Stimulated activated CD4-positive, alpha-beta T cell treated with anti-CD3 and anti-CD28 coated beads, Interleukin-4, amount 100 ng/mL, for 4 hours (primary cell): ENCODE measurements at regions not wholly inside any gene's neighbourhood (a gene's known extent, or its start where the extent isn't known, plus 50 kb on each side); places are given as distances from the start of the nearest gene placed in this dataset.
"Not testable (repeated sequence)": the region's sequence is repeated elsewhere in the genome, so short reads cannot be mapped to it uniquely, and the experiment has no call there.

Experiments used
- DNase-seq, 2 experiments: peaks; one replicate each; pipeline ENCODE4 v3.0.0-alpha.2; 2020

DNA sequence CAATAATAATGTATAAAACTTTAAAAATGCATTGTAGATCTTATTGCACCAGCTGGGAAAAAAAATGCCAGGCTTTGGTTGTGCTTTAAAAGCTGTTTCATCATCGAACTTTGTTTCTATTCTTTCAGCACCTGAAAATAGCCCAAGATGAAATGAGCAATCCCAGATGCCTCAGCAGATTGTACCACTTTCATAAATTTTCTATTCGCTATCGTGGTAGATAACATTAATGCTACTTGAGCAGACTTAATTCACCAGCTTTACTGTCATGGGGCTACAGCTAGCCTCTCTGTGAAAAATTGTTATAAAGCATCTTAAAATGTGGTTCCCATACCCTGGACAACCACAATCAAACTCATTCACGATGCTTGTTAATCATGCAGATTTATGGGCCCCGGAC, 599.6 kb upstream of the HS3ST1 start:
- no peak for DNase-seq

GRCh38 chr4:12022409-12022808, 593.7 kb upstream of the HS3ST1 start:
- DNase-seq = no peak

DNA sequence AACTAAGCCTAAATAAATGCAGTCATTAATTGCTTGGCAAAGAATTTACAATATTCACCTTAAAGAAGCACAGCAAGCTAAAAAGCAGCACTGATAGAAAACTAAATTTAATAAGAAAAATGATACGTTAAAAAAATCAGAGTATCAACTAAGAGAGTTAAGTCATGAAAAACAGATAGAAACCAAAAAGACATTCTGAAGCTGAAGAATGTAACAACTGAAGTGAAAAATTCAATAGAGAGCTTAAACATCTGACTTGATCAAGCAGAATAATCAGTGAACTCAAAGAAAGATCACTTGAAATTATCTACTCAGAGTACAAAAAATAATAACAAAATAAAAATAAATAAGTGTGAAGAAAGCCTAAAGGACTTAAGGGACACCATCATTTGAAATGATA, 588.0 kb upstream of the HS3ST1 start:
- DNase-seq = no peak

DNA sequence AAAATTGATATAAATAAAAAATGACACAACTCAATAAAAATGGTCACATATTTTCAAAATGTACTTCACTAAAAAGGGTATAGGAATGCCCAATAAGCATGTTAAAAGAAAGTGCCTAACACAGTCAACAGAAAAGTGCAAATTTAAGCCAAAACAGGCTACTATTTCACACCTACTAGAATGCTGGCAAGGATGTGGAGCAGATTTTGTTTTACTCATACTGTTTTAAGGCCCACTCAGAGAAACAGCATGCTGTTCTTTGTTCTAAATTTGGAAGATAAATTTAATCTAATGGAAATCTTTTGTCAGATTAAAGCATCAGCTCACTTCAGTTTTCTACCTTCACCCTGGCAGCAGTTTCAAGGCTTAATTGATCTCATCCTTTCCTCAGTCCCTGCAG, 576.8 kb upstream of the HS3ST1 start:
- no peak for DNase-seq

DNA sequence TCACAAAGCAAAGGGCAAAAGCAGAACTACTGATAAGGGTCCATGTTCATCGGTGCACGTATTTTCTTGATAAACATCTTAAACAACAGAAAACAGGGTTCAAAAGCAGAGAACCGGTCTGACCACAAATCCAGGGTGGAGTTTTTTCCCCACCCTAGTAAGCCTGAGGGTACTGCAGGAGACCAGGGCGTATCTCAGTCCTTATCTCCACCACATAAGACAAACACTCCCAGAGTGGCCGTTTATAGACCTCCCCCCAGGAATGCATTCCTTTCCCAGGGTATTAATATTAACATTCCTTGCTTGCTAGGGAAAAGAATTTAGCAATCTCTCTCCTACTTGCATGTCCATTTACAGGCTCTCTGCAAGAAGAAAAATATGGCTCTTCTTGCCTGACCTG, 567.9 kb upstream of the HS3ST1 start:
- DNase-seq = not testable (repeated sequence)

GRCh38 chr4:11976726-11977263, 548.1 kb upstream of the HS3ST1 start:
- DNase-seq = no peak

GRCh38 chr4:11973270-11973669, 544.6 kb upstream of the HS3ST1 start:
- no peak for DNase-seq

- DNase-seq = no peak
These were observed 542.1 kb upstream of the HS3ST1 start for GRCh38 chr4:11970754-11971153.

GRCh38 chr4:11966782-11967181, 538.1 kb upstream of the HS3ST1 start:
- DNase-seq = no peak

DNA sequence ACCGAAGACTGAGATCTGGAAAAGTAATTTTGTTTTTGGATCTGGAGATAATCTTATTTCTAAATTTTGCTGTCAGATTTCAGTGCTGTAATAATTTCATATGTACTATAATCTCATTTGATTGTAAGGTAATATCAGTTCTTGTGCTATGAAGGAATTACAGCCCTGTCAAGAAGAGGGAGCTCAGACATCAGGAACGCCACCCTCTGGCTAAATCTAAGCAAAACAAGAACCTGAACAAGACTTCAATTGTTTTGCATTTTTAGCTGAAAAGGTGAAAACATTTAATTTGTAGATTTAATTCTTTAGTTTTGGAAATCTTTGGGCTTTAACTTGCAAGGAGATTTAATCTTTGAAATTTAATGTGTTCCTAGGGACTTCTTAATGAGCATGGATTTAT, 525.4 kb upstream of the HS3ST1 start:
- no peak for DNase-seq

- no peak for DNase-seq
These were observed 520.7 kb upstream of the HS3ST1 start for GRCh38 chr4:11949355-11949754.

DNA sequence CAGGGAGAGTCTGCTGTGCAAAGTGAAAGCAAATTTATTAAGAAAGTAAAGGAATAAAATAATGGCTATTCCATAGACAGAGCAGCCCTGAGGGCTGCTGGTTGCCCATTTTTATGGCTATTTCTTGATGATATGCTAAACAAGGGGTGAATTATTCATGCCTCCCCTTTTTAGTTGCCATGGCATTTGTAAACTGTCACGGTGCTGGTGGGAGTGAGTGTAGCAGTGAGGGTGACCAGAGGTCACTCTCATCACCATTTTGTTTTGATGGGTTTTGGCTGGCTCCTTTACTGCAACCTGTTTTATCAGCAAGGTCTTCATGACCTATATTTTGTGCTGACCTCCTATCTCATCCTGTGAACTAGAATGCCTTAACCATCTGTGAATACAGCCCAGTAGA, 518.9 kb upstream of the HS3ST1 start:
- not testable (repeated sequence) for DNase-seq

DNA sequence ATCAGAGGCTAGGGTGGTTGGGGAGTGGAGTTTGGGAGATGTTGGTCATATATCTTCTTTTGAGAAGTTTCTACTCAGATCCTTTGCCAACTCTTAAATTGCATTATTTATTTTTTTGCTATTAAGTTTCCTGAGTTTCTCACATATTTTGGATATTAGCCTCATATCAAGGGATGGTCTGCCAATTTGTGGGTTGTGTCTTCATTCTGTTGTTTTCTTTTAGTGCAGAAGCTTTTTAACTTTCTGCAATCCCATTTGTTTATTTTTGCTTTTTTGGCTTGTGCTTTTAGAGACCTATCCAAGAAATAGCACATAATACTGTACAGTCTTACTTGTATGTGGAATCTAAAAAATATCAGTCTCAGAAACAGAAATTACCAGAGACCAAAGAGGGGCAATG, 509.2 kb upstream of the HS3ST1 start:
- DNase-seq = no peak

DNA sequence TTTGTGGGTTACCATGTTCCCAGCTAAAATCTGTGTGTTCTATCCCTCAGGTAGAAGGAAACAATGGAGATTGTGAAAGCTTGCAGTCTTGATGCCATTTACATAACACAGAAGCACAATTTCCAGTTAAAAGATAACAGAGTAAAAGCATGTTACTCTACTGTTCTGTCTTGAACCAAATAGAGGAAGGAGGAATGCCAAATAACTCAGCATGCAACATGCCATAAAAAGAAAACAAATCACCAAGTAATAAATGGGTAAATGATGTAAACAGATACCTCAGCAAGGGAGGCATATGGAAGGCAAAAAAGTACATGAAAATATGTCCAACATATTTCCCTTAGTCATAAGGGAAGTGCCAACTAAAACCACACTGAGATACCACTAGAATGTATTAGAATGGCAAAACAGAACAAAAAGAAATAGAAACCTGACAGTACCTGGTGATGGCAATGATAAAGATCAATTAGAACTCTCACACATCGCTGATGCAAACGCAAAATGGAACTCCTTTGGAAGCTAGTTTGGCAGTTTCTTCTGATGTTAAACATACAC, 502.6 kb upstream of the HS3ST1 start:
- DNase-seq = no peak

- no peak for DNase-seq
These were observed 500.4 kb upstream of the HS3ST1 start for GRCh38 chr4:11929080-11929479.

DNA sequence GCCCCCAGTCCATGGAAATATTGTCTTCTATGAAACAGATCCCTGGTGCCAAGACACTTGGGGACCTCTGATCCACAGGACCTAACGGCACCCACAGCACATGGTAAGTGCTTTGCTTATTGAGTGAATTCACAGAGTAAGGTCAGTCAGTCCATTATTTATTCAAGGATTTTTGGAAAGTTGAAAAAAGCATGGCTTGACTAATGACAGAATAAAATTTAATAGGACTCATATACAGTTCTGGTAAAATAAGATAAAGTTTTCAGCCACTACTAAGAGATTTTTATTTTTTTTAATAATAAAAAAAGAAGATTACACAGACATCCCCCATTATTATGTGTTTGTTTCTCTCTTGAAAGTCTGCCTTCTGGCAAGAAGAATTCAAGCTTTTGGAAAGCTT, 490.6 kb upstream of the HS3ST1 start:
- no peak for DNase-seq

DNA sequence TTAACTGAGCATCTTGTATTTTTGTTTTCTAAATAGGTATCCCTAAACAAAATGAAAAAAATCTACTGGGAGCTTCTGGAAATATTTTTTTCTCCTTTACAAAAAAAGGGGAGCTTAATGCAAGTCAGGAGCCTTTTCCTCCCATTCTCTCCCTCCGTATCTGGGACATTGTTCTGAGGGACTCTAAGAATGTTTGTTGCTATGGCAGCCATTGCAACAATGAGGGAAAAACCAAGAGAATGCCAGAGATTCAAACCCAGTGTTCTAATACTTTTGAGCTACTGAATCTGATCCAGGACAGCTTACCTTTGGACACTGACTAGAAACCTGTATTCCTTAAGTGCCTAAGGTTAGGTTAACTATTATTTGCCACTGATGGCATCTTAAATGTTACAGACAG, 485.7 kb upstream of the HS3ST1 start:
- DNase-seq = no peak

GRCh38 chr4:11912886-11913285, 484.2 kb upstream of the HS3ST1 start:
- no peak for DNase-seq

DNA sequence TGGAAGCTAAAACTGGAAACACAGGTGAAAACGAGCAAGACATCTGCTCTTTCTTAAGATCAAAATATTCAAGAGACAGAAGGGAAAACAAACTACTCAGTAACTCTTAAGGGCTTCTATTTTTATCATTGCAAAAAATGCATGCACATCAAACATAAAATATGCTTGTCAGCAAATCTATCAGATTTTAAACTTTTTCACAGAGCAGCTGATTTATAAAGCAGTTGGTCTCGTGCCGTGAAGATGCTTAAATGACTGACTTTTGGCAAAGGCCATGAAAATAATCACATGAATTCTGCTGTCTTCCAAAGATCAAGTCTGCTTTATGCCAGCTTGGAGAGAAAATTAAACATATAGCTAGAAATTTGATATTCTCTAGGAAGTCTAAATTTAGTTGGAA, 482.1 kb upstream of the HS3ST1 start:
- no peak for DNase-seq

DNA sequence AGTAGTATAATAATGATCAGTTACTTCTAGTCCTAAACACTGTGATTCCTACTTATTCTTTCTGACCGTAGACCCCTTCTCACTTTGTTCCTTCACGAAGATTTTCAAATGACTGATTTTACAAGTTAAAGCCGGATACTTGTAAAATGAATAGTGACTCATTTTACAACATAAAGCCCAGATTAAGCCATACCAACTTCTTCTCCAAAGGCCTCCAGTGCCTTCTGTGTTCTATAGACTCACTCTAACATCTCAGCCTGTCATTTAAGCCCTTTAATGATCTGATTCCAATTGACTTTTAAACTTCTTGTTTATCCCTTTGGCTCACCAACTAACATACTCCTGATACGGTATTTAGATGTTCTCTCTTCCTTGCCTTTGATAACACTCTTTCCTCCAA, 480.0 kb upstream of the HS3ST1 start:
- no peak for DNase-seq

GRCh38 chr4:11908205-11908604, 479.5 kb upstream of the HS3ST1 start:
- DNase-seq = no peak

DNA sequence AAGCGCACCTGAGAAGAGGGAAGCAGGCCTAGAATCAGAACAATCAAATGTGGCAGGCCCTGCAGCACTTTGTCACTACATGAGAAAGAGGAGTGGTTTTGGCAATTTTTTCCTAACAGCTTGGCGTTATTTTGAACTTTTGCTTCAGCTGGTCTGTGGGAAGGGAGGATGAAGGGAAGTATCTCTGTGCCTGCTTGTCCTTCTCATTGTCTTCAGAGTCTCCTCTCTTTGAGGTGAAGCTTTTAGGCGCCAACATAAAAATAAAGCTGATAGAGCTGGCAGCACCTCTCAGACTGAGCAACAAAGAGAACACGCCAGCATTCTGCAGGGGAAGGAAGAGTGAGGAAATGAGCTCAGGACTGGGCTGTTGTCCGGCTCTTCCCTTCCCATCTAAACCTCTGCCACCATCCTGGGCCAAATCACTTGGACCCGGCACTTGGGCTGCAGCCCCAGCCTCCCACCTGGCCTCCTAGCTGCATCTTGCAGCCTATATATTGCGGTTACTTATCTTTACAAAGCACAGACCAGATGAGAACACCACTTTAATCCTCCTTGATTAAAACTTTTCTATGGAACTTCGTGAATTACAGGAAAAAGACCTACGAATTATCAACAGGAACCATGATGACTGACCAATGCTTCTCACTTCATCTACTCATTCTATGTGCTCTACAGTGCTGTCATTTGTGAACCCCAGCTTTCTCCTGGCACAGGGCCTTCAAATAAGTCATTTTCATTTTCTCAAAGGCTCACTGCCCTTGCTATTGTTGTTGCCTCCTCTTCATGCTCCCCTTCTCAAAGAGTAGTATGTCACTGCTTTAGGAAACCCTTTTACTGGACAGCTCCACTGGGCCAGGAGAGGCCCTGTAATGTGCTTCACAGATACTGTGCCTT, 476.4 kb upstream of the HS3ST1 start:
- no peak for DNase-seq

DNA sequence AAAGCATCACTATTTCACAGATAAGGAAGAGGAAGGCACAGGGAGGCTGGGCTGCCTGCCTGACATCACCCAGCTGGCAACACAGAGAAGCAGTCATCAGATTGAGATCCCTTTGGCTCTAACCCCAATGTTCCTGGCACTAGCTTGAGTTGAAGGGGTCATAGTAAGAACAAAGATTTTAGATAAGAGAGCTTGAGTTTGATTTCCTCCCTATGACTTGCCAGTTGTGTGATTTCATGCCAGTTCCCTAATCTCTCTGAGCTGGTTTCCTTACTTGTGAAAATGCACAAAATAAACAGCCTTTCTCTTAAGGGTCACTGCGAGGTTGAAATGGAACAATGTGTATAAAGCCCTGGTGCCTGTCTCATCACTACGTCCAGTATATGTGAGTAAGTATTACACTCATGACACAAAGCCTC, 475.4 kb upstream of the HS3ST1 start:
- no peak for DNase-seq

- no peak for DNase-seq
These were observed 472.4 kb upstream of the HS3ST1 start for GRCh38 chr4:11901089-11901488.

DNA sequence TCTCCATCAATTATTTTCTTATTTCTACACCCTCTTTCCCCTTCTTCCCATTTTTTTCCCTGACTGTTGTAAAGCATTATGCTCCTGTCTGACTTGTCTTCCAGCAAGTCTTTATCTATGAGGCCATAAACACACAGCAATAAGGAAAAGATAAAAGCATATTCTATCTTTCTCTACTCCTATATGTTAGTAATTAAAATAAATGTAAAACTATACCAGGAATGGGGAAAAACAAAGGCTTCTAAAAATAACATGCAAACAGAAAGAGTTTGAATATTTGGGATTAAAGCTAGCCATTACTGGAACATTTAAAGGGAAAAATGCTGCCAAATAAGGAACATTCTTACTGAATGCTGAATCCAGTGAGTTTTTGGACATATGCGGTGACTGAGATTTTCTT, 471.7 kb upstream of the HS3ST1 start:
- no peak for DNase-seq
